Right lobe of liver (tissue), 4 donors: ENCODE measurements at regions not wholly inside any gene's neighbourhood (a gene's known extent, or its start where the extent isn't known, plus 50 kb on each side); places are given as distances from the start of the nearest gene placed in this dataset.

Experiments used
- POLR2A ChIP-seq: fragments of 450-650 bp; IDR thresholded peaks from one replicate; pipeline ENCODE4 v1.6.1; 2017; ENCODE audit warnings: antibody characterized with exemption, mild to moderate bottlenecking
- TF ChIP-seq, protein P1 (sequence below), 4 donors: fragments of 200-600 bp in 3 of 4; fragments of 450-650 bp in 1 of 4; IDR thresholded peaks; one replicate each; pipeline versions ENCODE4 v1.5.1 to v1.8.0; 2016 to 2022; ENCODE audit warnings: antibody characterized with exemption in 4 of 4, mild to moderate bottlenecking in 2 of 4
- donor health status: DM: no; HTN: no; CAD: no.
- donor health status: DM: no; HTN: no; CAD: no.
- donor health status: DM: no; HTN: yes; CAD: no.

DNA sequence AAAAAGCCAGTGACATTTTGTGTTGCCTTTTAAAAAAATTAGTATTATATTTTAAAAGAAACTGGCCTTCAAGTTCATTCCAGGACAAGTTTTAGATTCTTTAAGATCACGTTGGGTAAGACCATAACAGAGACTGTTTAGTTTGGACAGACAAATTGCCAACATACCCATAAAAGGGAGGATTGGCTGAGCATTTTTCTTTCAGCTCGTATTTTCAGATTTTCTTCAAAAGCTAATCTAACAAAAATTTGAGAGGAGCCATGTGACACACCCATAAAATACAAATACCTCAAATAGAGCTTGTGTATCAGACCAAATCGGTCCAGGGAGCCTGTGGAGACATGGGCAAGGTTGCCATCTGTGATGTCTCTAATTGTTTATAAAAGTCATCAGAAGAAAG lies 74.6 kb upstream of the C1QTNF7 start:
- TF ChIP-seq, protein P1, sequence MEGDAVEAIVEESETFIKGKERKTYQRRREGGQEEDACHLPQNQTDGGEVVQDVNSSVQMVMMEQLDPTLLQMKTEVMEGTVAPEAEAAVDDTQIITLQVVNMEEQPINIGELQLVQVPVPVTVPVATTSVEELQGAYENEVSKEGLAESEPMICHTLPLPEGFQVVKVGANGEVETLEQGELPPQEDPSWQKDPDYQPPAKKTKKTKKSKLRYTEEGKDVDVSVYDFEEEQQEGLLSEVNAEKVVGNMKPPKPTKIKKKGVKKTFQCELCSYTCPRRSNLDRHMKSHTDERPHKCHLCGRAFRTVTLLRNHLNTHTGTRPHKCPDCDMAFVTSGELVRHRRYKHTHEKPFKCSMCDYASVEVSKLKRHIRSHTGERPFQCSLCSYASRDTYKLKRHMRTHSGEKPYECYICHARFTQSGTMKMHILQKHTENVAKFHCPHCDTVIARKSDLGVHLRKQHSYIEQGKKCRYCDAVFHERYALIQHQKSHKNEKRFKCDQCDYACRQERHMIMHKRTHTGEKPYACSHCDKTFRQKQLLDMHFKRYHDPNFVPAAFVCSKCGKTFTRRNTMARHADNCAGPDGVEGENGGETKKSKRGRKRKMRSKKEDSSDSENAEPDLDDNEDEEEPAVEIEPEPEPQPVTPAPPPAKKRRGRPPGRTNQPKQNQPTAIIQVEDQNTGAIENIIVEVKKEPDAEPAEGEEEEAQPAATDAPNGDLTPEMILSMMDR (IDR thresholded peaks at IDR 0.05), result no peak
- TF ChIP-seq POLR2A, result no peak
